ENCODE measurements at regions not wholly inside any gene's neighbourhood (a gene's known extent, or its start where the extent isn't known, plus 50 kb on each side); places are given as distances from the start of the nearest gene placed in this dataset.

- H3K4me3 Mint-ChIP-seq (ENCODE audit: unreplicated experiment), result no peak overlapping the region
- TF ChIP-seq CTCF (IDR thresholded peaks at IDR 0.05; ENCODE audit: partially characterized antibody, unreplicated experiment), result no peak
- no peak for DNase-seq
- H3K27ac Mint-ChIP-seq (ENCODE audit: unreplicated experiment), result no peak overlapping the region
- no peaks in the 10 kb centered on the region for H3K36me3 Mint-ChIP-seq (ENCODE audit: unreplicated experiment)
- no peaks in the 10 kb centered on the region for H3K27me3 Mint-ChIP-seq (ENCODE audit: unreplicated experiment)
- H3K4me1 Mint-ChIP-seq (ENCODE audit: low read depth, unreplicated experiment), result no peaks in the 10 kb centered on the region
- H3K9me3 Mint-ChIP-seq (ENCODE audit: unreplicated experiment), result no peaks in the 10 kb centered on the region
Measured at GRCh38 chr7:120033114-120033513, 239.9 kb upstream of the KCND2 start.

- H3K4me3 Mint-ChIP-seq (ENCODE audit: unreplicated experiment), result no peak overlapping the region
- H3K9me3 Mint-ChIP-seq (ENCODE audit: unreplicated experiment), result peaks cover 2% of the 10 kb centered on the region
- no peaks in the 10 kb centered on the region for H3K36me3 Mint-ChIP-seq (ENCODE audit: unreplicated experiment)
- H3K27ac Mint-ChIP-seq (ENCODE audit: unreplicated experiment), result no peak overlapping the region
- peaks cover 2% of the 10 kb centered on the region for H3K27me3 Mint-ChIP-seq (ENCODE audit: unreplicated experiment)
- H3K4me1 Mint-ChIP-seq (ENCODE audit: low read depth, unreplicated experiment), result no peaks in the 10 kb centered on the region
- DNase-seq, result no peak
- TF ChIP-seq CTCF (IDR thresholded peaks at IDR 0.05; ENCODE audit: partially characterized antibody, unreplicated experiment), result no peak
Measured at GRCh38 chr7:120039138-120039537, 233.8 kb upstream of the KCND2 start.

GRCh38 chr7:120041798-120042197 is 231.2 kb upstream of the KCND2 start:
- TF ChIP-seq CTCF (IDR thresholded peaks at IDR 0.05; ENCODE audit: partially characterized antibody, unreplicated experiment), result no peak
- H3K4me1 Mint-ChIP-seq (ENCODE audit: low read depth, unreplicated experiment), result no peaks in the 10 kb centered on the region
- H3K9me3 Mint-ChIP-seq (ENCODE audit: unreplicated experiment), result peaks cover 2% of the 10 kb centered on the region
- no peaks in the 10 kb centered on the region for H3K36me3 Mint-ChIP-seq (ENCODE audit: unreplicated experiment)
- peaks cover 2% of the 10 kb centered on the region for H3K27me3 Mint-ChIP-seq (ENCODE audit: unreplicated experiment)
- no peak overlapping the region for H3K27ac Mint-ChIP-seq (ENCODE audit: unreplicated experiment)
- no peak overlapping the region for H3K4me3 Mint-ChIP-seq (ENCODE audit: unreplicated experiment)
- DNase-seq, result no peak

- peaks cover 2% of the 10 kb centered on the region for H3K27me3 Mint-ChIP-seq (ENCODE audit: unreplicated experiment)
- TF ChIP-seq CTCF (IDR thresholded peaks at IDR 0.05; ENCODE audit: partially characterized antibody, unreplicated experiment), result no peak
- H3K9me3 Mint-ChIP-seq (ENCODE audit: unreplicated experiment), result peaks cover 2% of the 10 kb centered on the region
- no peak overlapping the region for H3K27ac Mint-ChIP-seq (ENCODE audit: unreplicated experiment)
- H3K36me3 Mint-ChIP-seq (ENCODE audit: unreplicated experiment), result no peaks in the 10 kb centered on the region
- no peaks in the 10 kb centered on the region for H3K4me1 Mint-ChIP-seq (ENCODE audit: low read depth, unreplicated experiment)
- DNase-seq, result no peak
- H3K4me3 Mint-ChIP-seq (ENCODE audit: unreplicated experiment), result no peak overlapping the region
Measured at GRCh38 chr7:120043250-120043649, 229.7 kb upstream of the KCND2 start.

GRCh38 chr7:120052884-120053382 is 220.0 kb upstream of the KCND2 start:
- no peak overlapping the region for H3K27ac Mint-ChIP-seq (ENCODE audit: unreplicated experiment)

More at GRCh38 chr7:120052884-120053382, 220.0 kb upstream of the KCND2 start:
- Mint-ChIP-seq H3K4me1 (ENCODE audit: low read depth, unreplicated experiment) (no peaks in the 10 kb centered on the region), H3K27me3 (ENCODE audit: unreplicated experiment) (no peaks in the 10 kb centered on the region), H3K36me3 (ENCODE audit: unreplicated experiment) (no peaks in the 10 kb centered on the region), H3K4me3 (ENCODE audit: unreplicated experiment) (no peak overlapping the region), H3K9me3 (ENCODE audit: unreplicated experiment) (no peaks in the 10 kb centered on the region)
- no peak for DNase-seq
- no peak for TF ChIP-seq CTCF (IDR thresholded peaks at IDR 0.05; ENCODE audit: partially characterized antibody, unreplicated experiment)

All from glutamatergic neuron (in vitro differentiated cells).